Neural progenitor cell (in vitro differentiated cells): ENCODE measurements at regions not wholly inside any gene's neighbourhood (a gene's known extent, or its start where the extent isn't known, plus 50 kb on each side); places are given as distances from the start of the nearest gene placed in this dataset.

Source experiments
- DNase-seq: peaks from one replicate; pipeline ENCODE4 v3.0.0-alpha.2; 2016; ENCODE audit warnings: low spot score
- H2AFZ ChIP-seq: fragments of 200-600 bp; sonication (generic); replicated peaks from 2 replicates; pipeline ENCODE4 v1.6.1; 2016; ENCODE audit warnings: antibody characterized with exemption
- H3F3A ChIP-seq: fragments of 200-600 bp; sonication (generic); 2 replicates; pipeline ENCODE4 v1.6.1; 2016; ENCODE audit warnings: antibody characterized with exemption, low read depth
- H3K27ac ChIP-seq: fragments of 200-600 bp; sonication (generic); 2 replicates; pipeline ENCODE4 v1.5.1; 2016; ENCODE audit warnings: mild to moderate bottlenecking
- H3K27me3 ChIP-seq: fragments of 200-600 bp; sonication (generic); 2 replicates; pipeline ENCODE4 v1.6.1; 2016; ENCODE audit warnings: mild to moderate bottlenecking, moderate library complexity
- H3K36me3 ChIP-seq: fragments of 200-600 bp; sonication (generic); 2 replicates; pipeline ENCODE4 v1.5.1; 2016
- H3K4me1 ChIP-seq: fragments of 200-600 bp; sonication (generic); 2 replicates; pipeline ENCODE4 v1.6.1; 2016; ENCODE audit warnings: mixed run types
- H3K4me2 ChIP-seq: fragments of 200-600 bp; sonication (generic); 2 replicates; pipeline ENCODE4 v1.6.1; 2016
- H3K4me3 ChIP-seq: fragments of 200-600 bp; sonication (generic); 2 replicates; pipeline ENCODE4 v1.5.1; 2016
- H3K79me2 ChIP-seq: fragments of 200-600 bp; sonication (generic); 2 replicates; pipeline ENCODE4 v1.6.1; 2016; ENCODE audit warnings: low read depth
- H3K9ac ChIP-seq: fragments of 200-600 bp; sonication (generic); 2 replicates; pipeline ENCODE4 v1.6.1; 2016
- H3K9me3 ChIP-seq: fragments of 200-600 bp; sonication (generic); 2 replicates; pipeline ENCODE4 v1.5.1; 2016; ENCODE audit warnings: low read depth
- H4K20me1 ChIP-seq: fragments of 200-600 bp; sonication (generic); 2 replicates; pipeline ENCODE4 v1.6.1; 2016; ENCODE audit warnings: low read depth
- H3K27ac Mint-ChIP-seq: 3 replicates; pipeline ENCODE4 v1.8.0; 2021; ENCODE audit warnings: mixed read lengths
- H3K27me3 Mint-ChIP-seq: 2 replicates; pipeline ENCODE4 v1.8.0; 2022; ENCODE audit warnings: low read depth, mild to moderate bottlenecking, inconsistent platforms, moderate library complexity, mixed read lengths; ENCODE audit not compliant: insufficient read depth
- H3K36me3 Mint-ChIP-seq: 3 replicates; pipeline ENCODE4 v1.8.0; 2021; ENCODE audit warnings: mixed read lengths
- H3K4me1 Mint-ChIP-seq: 3 replicates; pipeline ENCODE4 v1.8.0; 2021; ENCODE audit warnings: mixed read lengths
- H3K4me3 Mint-ChIP-seq: 3 replicates; pipeline ENCODE4 v1.8.0; 2021; ENCODE audit warnings: mild to moderate bottlenecking, moderate library complexity, mixed read lengths
- H3K9me3 Mint-ChIP-seq: 3 replicates; pipeline ENCODE4 v1.8.0; 2020; ENCODE audit warnings: mixed read lengths
- EZH2 ChIP-seq: fragments of 200-600 bp; sonication (generic); IDR thresholded peaks from 2 replicates; pipeline ENCODE4 v1.6.1; 2017; ENCODE audit warnings: antibody characterized with exemption, mild to moderate bottlenecking, moderate library complexity
- EZH2phosphoT487 ChIP-seq: fragments of 200-600 bp; sonication (generic); IDR thresholded peaks from 2 replicates; pipeline ENCODE4 v1.6.1; 2017; ENCODE audit warnings: antibody characterized with exemption
- TF ChIP-seq, protein P1 (sequence below): fragments of 200-600 bp; sonication (generic); IDR thresholded peaks from 2 replicates; pipeline ENCODE4 v1.5.1; 2017; ENCODE audit warnings: antibody characterized with exemption, mild to moderate bottlenecking

DNA sequence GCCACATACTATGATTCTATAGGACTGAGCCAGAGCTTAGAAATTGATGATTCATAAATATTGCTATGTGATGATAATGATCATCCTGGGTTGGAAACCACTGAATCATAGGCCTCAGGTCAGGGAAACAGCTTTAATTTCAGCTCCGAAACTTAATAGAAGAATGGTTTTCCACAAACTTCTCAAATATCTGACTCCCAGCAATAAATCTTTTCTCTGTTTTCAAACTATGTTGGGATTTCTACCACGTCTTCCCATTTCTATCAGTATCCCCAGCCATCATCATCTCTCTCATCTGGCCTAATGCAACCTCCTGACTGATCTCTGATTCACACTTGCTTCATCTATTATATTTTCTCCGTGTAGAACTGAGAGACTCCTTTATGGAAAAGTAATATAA, 521.8 kb upstream of the AGA start:
- DNase-seq, result no peak
- TF ChIP-seq, protein P1, sequence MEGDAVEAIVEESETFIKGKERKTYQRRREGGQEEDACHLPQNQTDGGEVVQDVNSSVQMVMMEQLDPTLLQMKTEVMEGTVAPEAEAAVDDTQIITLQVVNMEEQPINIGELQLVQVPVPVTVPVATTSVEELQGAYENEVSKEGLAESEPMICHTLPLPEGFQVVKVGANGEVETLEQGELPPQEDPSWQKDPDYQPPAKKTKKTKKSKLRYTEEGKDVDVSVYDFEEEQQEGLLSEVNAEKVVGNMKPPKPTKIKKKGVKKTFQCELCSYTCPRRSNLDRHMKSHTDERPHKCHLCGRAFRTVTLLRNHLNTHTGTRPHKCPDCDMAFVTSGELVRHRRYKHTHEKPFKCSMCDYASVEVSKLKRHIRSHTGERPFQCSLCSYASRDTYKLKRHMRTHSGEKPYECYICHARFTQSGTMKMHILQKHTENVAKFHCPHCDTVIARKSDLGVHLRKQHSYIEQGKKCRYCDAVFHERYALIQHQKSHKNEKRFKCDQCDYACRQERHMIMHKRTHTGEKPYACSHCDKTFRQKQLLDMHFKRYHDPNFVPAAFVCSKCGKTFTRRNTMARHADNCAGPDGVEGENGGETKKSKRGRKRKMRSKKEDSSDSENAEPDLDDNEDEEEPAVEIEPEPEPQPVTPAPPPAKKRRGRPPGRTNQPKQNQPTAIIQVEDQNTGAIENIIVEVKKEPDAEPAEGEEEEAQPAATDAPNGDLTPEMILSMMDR, result no peak
- TF ChIP-seq EZH2phosphoT487, result no peak
- no peak for TF ChIP-seq EZH2
- H3K4me1 ChIP-seq, result no peaks in the 10 kb centered on the region
- H3K27me3 Mint-ChIP-seq, result no peaks in the 10 kb centered on the region
- H3K9me3 ChIP-seq, result no peaks in the 10 kb centered on the region
- no peak overlapping the region for H3K4me3 Mint-ChIP-seq
- no peak overlapping the region for H3K27ac Mint-ChIP-seq
- no peaks in the 10 kb centered on the region for H4K20me1 ChIP-seq
- no peaks in the 10 kb centered on the region for H3F3A ChIP-seq
- H3K36me3 ChIP-seq, result no peaks in the 10 kb centered on the region
- no peaks in the 10 kb centered on the region for H3K9me3 Mint-ChIP-seq
- no peaks in the 10 kb centered on the region for H3K36me3 Mint-ChIP-seq
- no peaks in the 10 kb centered on the region for H3K4me1 Mint-ChIP-seq
- H3K27me3 ChIP-seq, result no peaks in the 10 kb centered on the region
- no peak overlapping the region for H3K4me2 ChIP-seq
- H3K79me2 ChIP-seq, result no peaks in the 10 kb centered on the region
- no peak overlapping the region for H3K4me3 ChIP-seq
- no peak overlapping the region for H3K9ac ChIP-seq
- no peak overlapping the region for H3K27ac ChIP-seq
- no peak overlapping the region for H2AFZ ChIP-seq

DNA sequence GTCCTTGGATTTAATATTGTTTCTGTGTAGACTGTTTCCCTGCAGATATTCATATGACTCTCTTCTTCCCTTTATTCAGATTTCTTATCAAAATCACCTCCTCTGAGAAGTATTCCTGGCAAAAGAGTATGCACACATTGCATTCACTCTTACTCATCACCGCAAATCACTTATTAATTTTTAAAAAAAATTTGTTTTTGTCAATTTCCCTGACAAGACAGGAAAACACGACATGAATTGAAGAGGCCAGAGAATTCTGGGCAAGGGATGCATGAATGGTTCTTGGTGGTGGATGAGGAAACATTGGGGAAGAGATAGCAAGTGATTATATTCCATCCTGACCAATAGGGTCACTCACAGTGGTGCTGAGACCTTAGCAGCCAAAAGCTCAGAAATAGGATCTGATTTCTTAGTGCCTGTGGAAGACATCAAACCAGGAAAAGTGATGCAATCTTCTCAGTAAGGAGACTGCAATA, 522.5 kb upstream of the AGA start:
- Histone ChIP-seq H2AFZ (no peak overlapping the region), H3K27me3 (no peaks in the 10 kb centered on the region), H3F3A (no peaks in the 10 kb centered on the region), H3K4me3 (no peak overlapping the region), H3K27ac (no peak overlapping the region), H3K79me2 (no peaks in the 10 kb centered on the region), H3K9me3 (no peaks in the 10 kb centered on the region), H4K20me1 (no peaks in the 10 kb centered on the region), H3K4me1 (no peaks in the 10 kb centered on the region), H3K9ac (no peak overlapping the region), H3K4me2 (no peak overlapping the region), H3K36me3 (no peaks in the 10 kb centered on the region)
- H3K4me3 Mint-ChIP-seq, result no peak overlapping the region
- no peaks in the 10 kb centered on the region for H3K4me1 Mint-ChIP-seq
- TF ChIP-seq EZH2 (no peak), EZH2phosphoT487 (no peak)
- TF ChIP-seq, protein P1, result no peak
- H3K27me3 Mint-ChIP-seq, result no peaks in the 10 kb centered on the region
- no peak overlapping the region for H3K27ac Mint-ChIP-seq
- no peak for DNase-seq
- H3K36me3 Mint-ChIP-seq, result no peaks in the 10 kb centered on the region
- no peaks in the 10 kb centered on the region for H3K9me3 Mint-ChIP-seq

DNA sequence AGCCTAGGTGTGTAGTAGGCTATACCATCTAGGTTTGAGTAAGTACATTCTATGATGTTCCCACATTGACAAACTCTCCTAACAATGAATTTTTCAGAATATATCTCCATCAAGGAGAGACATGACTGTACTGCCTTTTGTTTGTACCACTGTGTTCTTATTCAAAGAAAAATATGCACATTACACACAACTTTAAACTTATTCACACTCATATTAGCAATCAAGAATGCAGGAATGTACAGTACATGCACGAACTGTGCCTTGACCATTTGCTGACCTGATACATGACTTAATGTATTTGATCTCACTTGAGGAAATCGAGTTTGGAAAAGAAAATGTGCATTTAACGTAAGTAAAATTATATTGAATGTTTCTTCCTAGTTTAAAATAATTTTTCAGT, 525.1 kb upstream of the AGA start:
- Histone ChIP-seq H3K27ac (no peak overlapping the region), H3K9ac (no peak overlapping the region), H2AFZ (no peak overlapping the region), H4K20me1 (no peaks in the 10 kb centered on the region), H3K4me1 (no peaks in the 10 kb centered on the region), H3K4me2 (no peak overlapping the region), H3K36me3 (no peaks in the 10 kb centered on the region), H3F3A (no peaks in the 10 kb centered on the region), H3K79me2 (no peaks in the 10 kb centered on the region), H3K4me3 (no peak overlapping the region), H3K9me3 (no peaks in the 10 kb centered on the region), H3K27me3 (no peaks in the 10 kb centered on the region)
- H3K36me3 Mint-ChIP-seq, result no peaks in the 10 kb centered on the region
- H3K27ac Mint-ChIP-seq, result no peak overlapping the region
- H3K27me3 Mint-ChIP-seq, result no peaks in the 10 kb centered on the region
- no peaks in the 10 kb centered on the region for H3K9me3 Mint-ChIP-seq
- H3K4me1 Mint-ChIP-seq, result no peaks in the 10 kb centered on the region
- no peak for DNase-seq
- TF ChIP-seq EZH2phosphoT487 (no peak), EZH2 (no peak)
- TF ChIP-seq, protein P1, result no peak
- H3K4me3 Mint-ChIP-seq, result no peak overlapping the region
